WTC11 (cell line): ENCODE measurements at regions not wholly inside any gene's neighbourhood (a gene's known extent, or its start where the extent isn't known, plus 50 kb on each side); places are given as distances from the start of the nearest gene placed in this dataset.

Experiments used
- ATAC-seq: fragments of 200-7000 bp; cut with Tn5 transposase; 2 replicates; pipeline ENCODE4 v1.10.0; 2021; ENCODE audit warnings: mild to moderate bottlenecking, moderate library complexity
- CTCF ChIA-PET: fragments of 300-600 bp; sonication (Branson Sonifier 250); formaldehyde crosslinking; loops from one replicate; lab custom pipeline; 2021; ENCODE audit warnings: antibody characterized with exemption; lab: Charles Lee
- POLR2A ChIA-PET: fragments of 350-600 bp; sonication (Branson Sonifier 250); formaldehyde crosslinking; loops from one replicate; lab custom pipeline; 2021; ENCODE audit warnings: antibody characterized with exemption; lab: Charles Lee
- DNase-seq: peaks from one replicate; pipeline ENCODE4 v3.0.0; 2021; ENCODE audit warnings: low spot score
- H3K27ac Mint-ChIP-seq: 2 replicates; pipeline ENCODE4 v1.8.0; 2021; ENCODE audit warnings: mixed read lengths
- H3K27me3 Mint-ChIP-seq: 2 replicates; pipeline ENCODE4 v1.8.0; 2021; ENCODE audit warnings: low read depth, mild to moderate bottlenecking, moderate library complexity, mixed read lengths
- H3K36me3 Mint-ChIP-seq: 2 replicates; pipeline ENCODE4 v1.8.0; 2021; ENCODE audit warnings: mixed read lengths
- H3K4me1 Mint-ChIP-seq: 2 replicates; pipeline ENCODE4 v1.8.0; 2022; ENCODE audit warnings: mixed read lengths
- H3K4me3 Mint-ChIP-seq: 2 replicates; pipeline ENCODE4 v1.8.0; 2021; ENCODE audit warnings: mild to moderate bottlenecking, moderate library complexity, mixed read lengths
- H3K9me3 Mint-ChIP-seq: 2 replicates; pipeline ENCODE4 v1.8.0; 2021; ENCODE audit warnings: mixed read lengths
- EMX1 ChIP-seq: fragments of 250-450 bp; sonication (Bioruptor Pico); IDR thresholded peaks from 2 replicates; pipeline ENCODE4 v1.8.0; 2021; ENCODE audit warnings: mild to moderate bottlenecking
- RELA ChIP-seq: sonication (generic); formaldehyde crosslinking; IDR thresholded peaks from 2 replicates; pipeline ENCODE4 v1.8.1; 2022; ENCODE audit warnings: missing genetic modification reagents, mild to moderate bottlenecking, borderline replicate concordance
- ZNF138 ChIP-seq: sonication (generic); formaldehyde crosslinking; conservative IDR thresholded peaks from 2 replicates; pipeline ENCODE4 v1.8.1; 2022; ENCODE audit warnings: mild to moderate bottlenecking, moderate library complexity, missing genetic modification reagents
- ZNF232 ChIP-seq: sonication (generic); formaldehyde crosslinking; IDR thresholded peaks from 2 replicates; pipeline ENCODE4 v1.8.0; 2022; ENCODE audit warnings: mild to moderate bottlenecking, missing genetic modification reagents
- TF ChIP-seq, protein P1 (sequence below): fragments of 200-600 bp; IDR thresholded peaks from 2 replicates; pipeline ENCODE4 v1.8.0; 2022; ENCODE audit warnings: antibody characterized with exemption
- TF ChIP-seq, protein P2 (sequence below): sonication (generic); formaldehyde crosslinking; IDR thresholded peaks from 2 replicates; pipeline ENCODE4 v1.8.1; 2022; ENCODE audit warnings: missing genetic modification reagents, borderline replicate concordance
- TF ChIP-seq, protein P3 (sequence below): fragments of 250-450 bp; sonication (Bioruptor Pico); IDR thresholded peaks from 2 replicates; pipeline ENCODE4 v1.9.0; 2021; ENCODE audit warnings: mild to moderate bottlenecking
- TF ChIP-seq, protein P4 (sequence below): sonication (generic); formaldehyde crosslinking; IDR thresholded peaks from 2 replicates; pipeline ENCODE4 v1.8.0; 2022; ENCODE audit warnings: mild to moderate bottlenecking, missing genetic modification reagents
- TF ChIP-seq, protein P5 (sequence below): fragments of 250-450 bp; sonication (Bioruptor Pico); IDR thresholded peaks from 2 replicates; pipeline ENCODE4 v2.1.2; 2022; ENCODE audit warnings: mild to moderate bottlenecking, moderate library complexity
- TF ChIP-seq, protein P6 (sequence below): sonication (generic); formaldehyde crosslinking; IDR thresholded peaks from 2 replicates; pipeline ENCODE4 v1.8.0; 2023; ENCODE audit warnings: missing genetic modification reagents, mild to moderate bottlenecking, borderline replicate concordance
- TF ChIP-seq, protein P7 (sequence below): sonication (generic); formaldehyde crosslinking; IDR thresholded peaks from 2 replicates; pipeline ENCODE4 v1.8.0; 2023; ENCODE audit warnings: mild to moderate bottlenecking, missing genetic modification reagents
- TF ChIP-seq, protein P8 (sequence below): sonication (generic); formaldehyde crosslinking; IDR thresholded peaks from 2 replicates; pipeline ENCODE4 v1.8.0; 2022; ENCODE audit warnings: mild to moderate bottlenecking, missing genetic modification reagents

DNA sequence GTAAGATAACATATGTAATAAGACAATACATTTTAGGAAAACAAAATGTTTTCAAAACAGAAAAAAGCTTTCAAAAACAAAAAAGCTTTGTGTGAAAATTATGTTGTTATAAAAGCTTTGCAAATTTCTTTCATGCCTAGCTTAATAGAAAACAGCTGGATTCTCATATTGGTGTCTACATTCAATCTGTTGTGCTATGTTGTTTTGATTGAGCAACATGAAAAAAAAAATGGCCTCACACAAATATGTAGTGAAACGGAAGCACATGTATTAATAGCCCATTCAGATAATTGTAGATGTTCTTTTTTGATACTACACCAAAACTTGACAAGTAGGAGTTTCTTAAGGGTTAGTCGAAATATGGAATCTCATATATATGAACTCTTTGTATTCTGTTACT, 197.5 kb downstream of the ZEB2 start (continued):
- TF ChIP-seq, protein P1, sequence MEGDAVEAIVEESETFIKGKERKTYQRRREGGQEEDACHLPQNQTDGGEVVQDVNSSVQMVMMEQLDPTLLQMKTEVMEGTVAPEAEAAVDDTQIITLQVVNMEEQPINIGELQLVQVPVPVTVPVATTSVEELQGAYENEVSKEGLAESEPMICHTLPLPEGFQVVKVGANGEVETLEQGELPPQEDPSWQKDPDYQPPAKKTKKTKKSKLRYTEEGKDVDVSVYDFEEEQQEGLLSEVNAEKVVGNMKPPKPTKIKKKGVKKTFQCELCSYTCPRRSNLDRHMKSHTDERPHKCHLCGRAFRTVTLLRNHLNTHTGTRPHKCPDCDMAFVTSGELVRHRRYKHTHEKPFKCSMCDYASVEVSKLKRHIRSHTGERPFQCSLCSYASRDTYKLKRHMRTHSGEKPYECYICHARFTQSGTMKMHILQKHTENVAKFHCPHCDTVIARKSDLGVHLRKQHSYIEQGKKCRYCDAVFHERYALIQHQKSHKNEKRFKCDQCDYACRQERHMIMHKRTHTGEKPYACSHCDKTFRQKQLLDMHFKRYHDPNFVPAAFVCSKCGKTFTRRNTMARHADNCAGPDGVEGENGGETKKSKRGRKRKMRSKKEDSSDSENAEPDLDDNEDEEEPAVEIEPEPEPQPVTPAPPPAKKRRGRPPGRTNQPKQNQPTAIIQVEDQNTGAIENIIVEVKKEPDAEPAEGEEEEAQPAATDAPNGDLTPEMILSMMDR: no peak

DNA sequence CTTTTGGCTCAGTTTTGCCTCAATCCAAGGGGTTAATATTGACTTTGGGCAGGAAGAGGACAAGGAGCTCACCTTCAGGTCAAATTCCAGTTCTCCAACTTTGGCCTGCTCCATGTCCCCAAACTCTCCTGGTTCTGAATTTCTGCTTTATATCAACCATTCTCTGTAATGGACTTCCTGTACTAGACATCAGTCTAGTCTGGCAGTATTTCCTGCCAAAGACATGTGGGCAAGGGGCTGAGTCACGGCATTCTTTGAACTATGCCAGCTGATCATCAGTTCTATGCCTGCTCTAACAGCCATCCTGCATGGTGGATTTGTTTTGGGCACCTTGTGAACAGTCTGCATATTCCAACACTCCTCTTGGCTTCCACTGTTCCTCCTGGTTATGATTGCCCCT, 199.4 kb downstream of the ZEB2 start:
- TF ChIP-seq ZNF232 (CRISPR knock-in tag): no peak
- TF ChIP-seq, protein P2, sequence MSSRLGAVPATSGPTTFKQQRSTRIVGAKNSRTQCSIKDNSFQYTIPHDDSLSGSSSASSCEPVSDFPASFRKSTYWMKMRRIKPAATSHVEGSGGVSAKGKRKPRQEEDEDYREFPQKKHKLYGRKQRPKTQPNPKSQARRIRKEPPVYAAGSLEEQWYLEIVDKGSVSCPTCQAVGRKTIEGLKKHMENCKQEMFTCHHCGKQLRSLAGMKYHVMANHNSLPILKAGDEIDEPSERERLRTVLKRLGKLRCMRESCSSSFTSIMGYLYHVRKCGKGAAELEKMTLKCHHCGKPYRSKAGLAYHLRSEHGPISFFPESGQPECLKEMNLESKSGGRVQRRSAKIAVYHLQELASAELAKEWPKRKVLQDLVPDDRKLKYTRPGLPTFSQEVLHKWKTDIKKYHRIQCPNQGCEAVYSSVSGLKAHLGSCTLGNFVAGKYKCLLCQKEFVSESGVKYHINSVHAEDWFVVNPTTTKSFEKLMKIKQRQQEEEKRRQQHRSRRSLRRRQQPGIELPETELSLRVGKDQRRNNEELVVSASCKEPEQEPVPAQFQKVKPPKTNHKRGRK: no peak
- TF ChIP-seq, protein P3, sequence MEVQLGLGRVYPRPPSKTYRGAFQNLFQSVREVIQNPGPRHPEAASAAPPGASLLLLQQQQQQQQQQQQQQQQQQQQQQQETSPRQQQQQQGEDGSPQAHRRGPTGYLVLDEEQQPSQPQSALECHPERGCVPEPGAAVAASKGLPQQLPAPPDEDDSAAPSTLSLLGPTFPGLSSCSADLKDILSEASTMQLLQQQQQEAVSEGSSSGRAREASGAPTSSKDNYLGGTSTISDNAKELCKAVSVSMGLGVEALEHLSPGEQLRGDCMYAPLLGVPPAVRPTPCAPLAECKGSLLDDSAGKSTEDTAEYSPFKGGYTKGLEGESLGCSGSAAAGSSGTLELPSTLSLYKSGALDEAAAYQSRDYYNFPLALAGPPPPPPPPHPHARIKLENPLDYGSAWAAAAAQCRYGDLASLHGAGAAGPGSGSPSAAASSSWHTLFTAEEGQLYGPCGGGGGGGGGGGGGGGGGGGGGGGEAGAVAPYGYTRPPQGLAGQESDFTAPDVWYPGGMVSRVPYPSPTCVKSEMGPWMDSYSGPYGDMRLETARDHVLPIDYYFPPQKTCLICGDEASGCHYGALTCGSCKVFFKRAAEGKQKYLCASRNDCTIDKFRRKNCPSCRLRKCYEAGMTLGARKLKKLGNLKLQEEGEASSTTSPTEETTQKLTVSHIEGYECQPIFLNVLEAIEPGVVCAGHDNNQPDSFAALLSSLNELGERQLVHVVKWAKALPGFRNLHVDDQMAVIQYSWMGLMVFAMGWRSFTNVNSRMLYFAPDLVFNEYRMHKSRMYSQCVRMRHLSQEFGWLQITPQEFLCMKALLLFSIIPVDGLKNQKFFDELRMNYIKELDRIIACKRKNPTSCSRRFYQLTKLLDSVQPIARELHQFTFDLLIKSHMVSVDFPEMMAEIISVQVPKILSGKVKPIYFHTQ (CRISPR knock-in tag): no peak
- TF ChIP-seq, protein P4, sequence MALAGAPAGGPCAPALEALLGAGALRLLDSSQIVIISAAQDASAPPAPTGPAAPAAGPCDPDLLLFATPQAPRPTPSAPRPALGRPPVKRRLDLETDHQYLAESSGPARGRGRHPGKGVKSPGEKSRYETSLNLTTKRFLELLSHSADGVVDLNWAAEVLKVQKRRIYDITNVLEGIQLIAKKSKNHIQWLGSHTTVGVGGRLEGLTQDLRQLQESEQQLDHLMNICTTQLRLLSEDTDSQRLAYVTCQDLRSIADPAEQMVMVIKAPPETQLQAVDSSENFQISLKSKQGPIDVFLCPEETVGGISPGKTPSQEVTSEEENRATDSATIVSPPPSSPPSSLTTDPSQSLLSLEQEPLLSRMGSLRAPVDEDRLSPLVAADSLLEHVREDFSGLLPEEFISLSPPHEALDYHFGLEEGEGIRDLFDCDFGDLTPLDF (CRISPR knock-in tag): no peak
- no peak for TF ChIP-seq ZNF138 (CRISPR knock-in tag)
- TF ChIP-seq EMX1: no peak
- TF ChIP-seq, protein P5, sequence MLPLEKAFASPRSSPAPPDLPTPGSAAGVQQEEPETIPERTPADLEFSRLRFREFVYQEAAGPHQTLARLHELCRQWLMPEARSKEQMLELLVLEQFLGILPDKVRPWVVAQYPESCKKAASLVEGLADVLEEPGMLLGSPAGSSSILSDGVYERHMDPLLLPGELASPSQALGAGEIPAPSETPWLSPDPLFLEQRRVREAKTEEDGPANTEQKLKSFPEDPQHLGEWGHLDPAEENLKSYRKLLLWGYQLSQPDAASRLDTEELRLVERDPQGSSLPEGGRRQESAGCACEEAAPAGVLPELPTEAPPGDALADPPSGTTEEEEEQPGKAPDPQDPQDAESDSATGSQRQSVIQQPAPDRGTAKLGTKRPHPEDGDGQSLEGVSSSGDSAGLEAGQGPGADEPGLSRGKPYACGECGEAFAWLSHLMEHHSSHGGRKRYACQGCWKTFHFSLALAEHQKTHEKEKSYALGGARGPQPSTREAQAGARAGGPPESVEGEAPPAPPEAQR (CRISPR knock-in tag): no peak
- TF ChIP-seq, protein P6, sequence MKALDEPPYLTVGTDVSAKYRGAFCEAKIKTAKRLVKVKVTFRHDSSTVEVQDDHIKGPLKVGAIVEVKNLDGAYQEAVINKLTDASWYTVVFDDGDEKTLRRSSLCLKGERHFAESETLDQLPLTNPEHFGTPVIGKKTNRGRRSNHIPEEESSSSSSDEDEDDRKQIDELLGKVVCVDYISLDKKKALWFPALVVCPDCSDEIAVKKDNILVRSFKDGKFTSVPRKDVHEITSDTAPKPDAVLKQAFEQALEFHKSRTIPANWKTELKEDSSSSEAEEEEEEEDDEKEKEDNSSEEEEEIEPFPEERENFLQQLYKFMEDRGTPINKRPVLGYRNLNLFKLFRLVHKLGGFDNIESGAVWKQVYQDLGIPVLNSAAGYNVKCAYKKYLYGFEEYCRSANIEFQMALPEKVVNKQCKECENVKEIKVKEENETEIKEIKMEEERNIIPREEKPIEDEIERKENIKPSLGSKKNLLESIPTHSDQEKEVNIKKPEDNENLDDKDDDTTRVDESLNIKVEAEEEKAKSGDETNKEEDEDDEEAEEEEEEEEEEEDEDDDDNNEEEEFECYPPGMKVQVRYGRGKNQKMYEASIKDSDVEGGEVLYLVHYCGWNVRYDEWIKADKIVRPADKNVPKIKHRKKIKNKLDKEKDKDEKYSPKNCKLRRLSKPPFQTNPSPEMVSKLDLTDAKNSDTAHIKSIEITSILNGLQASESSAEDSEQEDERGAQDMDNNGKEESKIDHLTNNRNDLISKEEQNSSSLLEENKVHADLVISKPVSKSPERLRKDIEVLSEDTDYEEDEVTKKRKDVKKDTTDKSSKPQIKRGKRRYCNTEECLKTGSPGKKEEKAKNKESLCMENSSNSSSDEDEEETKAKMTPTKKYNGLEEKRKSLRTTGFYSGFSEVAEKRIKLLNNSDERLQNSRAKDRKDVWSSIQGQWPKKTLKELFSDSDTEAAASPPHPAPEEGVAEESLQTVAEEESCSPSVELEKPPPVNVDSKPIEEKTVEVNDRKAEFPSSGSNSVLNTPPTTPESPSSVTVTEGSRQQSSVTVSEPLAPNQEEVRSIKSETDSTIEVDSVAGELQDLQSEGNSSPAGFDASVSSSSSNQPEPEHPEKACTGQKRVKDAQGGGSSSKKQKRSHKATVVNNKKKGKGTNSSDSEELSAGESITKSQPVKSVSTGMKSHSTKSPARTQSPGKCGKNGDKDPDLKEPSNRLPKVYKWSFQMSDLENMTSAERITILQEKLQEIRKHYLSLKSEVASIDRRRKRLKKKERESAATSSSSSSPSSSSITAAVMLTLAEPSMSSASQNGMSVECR (CRISPR knock-in tag): no peak
- TF ChIP-seq RELA (CRISPR knock-in tag): no peak
- TF ChIP-seq, protein P7, sequence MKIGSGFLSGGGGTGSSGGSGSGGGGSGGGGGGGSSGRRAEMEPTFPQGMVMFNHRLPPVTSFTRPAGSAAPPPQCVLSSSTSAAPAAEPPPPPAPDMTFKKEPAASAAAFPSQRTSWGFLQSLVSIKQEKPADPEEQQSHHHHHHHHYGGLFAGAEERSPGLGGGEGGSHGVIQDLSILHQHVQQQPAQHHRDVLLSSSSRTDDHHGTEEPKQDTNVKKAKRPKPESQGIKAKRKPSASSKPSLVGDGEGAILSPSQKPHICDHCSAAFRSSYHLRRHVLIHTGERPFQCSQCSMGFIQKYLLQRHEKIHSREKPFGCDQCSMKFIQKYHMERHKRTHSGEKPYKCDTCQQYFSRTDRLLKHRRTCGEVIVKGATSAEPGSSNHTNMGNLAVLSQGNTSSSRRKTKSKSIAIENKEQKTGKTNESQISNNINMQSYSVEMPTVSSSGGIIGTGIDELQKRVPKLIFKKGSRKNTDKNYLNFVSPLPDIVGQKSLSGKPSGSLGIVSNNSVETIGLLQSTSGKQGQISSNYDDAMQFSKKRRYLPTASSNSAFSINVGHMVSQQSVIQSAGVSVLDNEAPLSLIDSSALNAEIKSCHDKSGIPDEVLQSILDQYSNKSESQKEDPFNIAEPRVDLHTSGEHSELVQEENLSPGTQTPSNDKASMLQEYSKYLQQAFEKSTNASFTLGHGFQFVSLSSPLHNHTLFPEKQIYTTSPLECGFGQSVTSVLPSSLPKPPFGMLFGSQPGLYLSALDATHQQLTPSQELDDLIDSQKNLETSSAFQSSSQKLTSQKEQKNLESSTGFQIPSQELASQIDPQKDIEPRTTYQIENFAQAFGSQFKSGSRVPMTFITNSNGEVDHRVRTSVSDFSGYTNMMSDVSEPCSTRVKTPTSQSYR (CRISPR knock-in tag): no peak
- TF ChIP-seq, protein P8, sequence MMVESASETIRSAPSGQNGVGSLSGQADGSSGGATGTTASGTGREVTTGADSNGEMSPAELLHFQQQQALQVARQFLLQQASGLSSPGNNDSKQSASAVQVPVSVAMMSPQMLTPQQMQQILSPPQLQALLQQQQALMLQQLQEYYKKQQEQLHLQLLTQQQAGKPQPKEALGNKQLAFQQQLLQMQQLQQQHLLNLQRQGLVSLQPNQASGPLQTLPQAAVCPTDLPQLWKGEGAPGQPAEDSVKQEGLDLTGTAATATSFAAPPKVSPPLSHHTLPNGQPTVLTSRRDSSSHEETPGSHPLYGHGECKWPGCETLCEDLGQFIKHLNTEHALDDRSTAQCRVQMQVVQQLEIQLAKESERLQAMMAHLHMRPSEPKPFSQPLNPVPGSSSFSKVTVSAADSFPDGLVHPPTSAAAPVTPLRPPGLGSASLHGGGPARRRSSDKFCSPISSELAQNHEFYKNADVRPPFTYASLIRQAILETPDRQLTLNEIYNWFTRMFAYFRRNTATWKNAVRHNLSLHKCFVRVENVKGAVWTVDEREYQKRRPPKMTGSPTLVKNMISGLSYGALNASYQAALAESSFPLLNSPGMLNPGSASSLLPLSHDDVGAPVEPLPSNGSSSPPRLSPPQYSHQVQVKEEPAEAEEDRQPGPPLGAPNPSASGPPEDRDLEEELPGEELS: no peak
- Mint-ChIP-seq H3K27ac (no peak overlapping the region), H3K4me1 (peaks cover 8% of the 10 kb centered on the region; the same call in 1 of the 2 replicates), H3K27me3 (no peaks in the 10 kb centered on the region), H3K4me3 (no peak overlapping the region), H3K9me3 (peaks cover 9% of the 10 kb centered on the region), H3K36me3 (peaks cover 10% of the 10 kb centered on the region)
- ATAC-seq (no peak), DNase-seq (no peak)
- ChIA-PET CTCF (no interaction called here), POLR2A (no interaction called here)
